MM.1S (cell line): ENCODE measurements at regions not wholly inside any gene's neighbourhood (a gene's known extent, or its start where the extent isn't known, plus 50 kb on each side); places are given as distances from the start of the nearest gene placed in this dataset.

Experiments used
- EZH2 ChIP-seq: fragments of 300-600 bp; sonication (generic); optimal IDR thresholded peaks from 2 replicates; pipeline ENCODE3; 2017; ENCODE audit warnings: low read depth, mild to moderate bottlenecking, antibody characterized with exemption, low read length, mixed read lengths
- EZH2phosphoT487 ChIP-seq: fragments of 300-600 bp; sonication (generic); IDR thresholded peaks from 2 replicates; pipeline ENCODE4 v1.6.1; 2018; ENCODE audit warnings: antibody characterized with exemption, low read length
- TF ChIP-seq, protein P1 (sequence below): fragments of 300-600 bp; sonication (generic); IDR thresholded peaks from 2 replicates; pipeline ENCODE4 v1.5.1; 2016; ENCODE audit warnings: antibody characterized with exemption, low read length, mixed read lengths

DNA sequence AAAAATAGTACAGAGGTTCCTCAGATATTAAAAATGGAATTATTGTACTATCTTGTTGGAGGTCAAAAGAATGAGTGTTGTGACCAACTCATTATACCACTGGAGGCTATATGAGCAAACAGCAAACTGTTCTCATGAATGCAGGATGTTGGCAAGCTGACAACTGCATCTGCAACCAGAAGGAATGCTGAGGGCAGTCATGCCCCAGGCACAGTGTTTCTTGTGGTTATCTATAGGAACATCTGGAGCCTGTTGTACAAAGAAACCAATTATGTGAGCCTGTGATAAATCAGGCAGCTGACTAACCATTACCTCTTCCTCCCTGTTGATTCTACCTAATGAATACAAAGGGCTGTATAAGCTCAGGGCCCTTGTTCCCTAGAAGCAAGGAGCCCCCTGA is 2057.1 kb downstream of the TP53TG3F start:
- TF ChIP-seq, protein P1, sequence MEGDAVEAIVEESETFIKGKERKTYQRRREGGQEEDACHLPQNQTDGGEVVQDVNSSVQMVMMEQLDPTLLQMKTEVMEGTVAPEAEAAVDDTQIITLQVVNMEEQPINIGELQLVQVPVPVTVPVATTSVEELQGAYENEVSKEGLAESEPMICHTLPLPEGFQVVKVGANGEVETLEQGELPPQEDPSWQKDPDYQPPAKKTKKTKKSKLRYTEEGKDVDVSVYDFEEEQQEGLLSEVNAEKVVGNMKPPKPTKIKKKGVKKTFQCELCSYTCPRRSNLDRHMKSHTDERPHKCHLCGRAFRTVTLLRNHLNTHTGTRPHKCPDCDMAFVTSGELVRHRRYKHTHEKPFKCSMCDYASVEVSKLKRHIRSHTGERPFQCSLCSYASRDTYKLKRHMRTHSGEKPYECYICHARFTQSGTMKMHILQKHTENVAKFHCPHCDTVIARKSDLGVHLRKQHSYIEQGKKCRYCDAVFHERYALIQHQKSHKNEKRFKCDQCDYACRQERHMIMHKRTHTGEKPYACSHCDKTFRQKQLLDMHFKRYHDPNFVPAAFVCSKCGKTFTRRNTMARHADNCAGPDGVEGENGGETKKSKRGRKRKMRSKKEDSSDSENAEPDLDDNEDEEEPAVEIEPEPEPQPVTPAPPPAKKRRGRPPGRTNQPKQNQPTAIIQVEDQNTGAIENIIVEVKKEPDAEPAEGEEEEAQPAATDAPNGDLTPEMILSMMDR = no peak
- no peak for TF ChIP-seq EZH2
- no peak for TF ChIP-seq EZH2phosphoT487
